ENCODE measurements at regions not wholly inside any gene's neighbourhood (a gene's known extent, or its start where the extent isn't known, plus 50 kb on each side); places are given as distances from the start of the nearest gene placed in this dataset.
"Not testable (repeated sequence)": the region's sequence is repeated elsewhere in the genome, so short reads cannot be mapped to it uniquely, and the experiment has no call there.

GRCh38 chr5:84885485-84886258, 501.0 kb upstream of the EDIL3 start:
- peak; percentile 11 for DNase-seq (ENCODE audit: low spot score)

GRCh38 chr5:84881737-84882136, 497.1 kb upstream of the EDIL3 start:
- DNase-seq (ENCODE audit: low spot score), result no peak

GRCh38 chr5:84874196-84874595, 489.5 kb upstream of the EDIL3 start:
- no peak for DNase-seq (ENCODE audit: low spot score)

- no peak for DNase-seq (ENCODE audit: low spot score)
Measured at GRCh38 chr5:84872768-84873167, 488.1 kb upstream of the EDIL3 start.

DNA sequence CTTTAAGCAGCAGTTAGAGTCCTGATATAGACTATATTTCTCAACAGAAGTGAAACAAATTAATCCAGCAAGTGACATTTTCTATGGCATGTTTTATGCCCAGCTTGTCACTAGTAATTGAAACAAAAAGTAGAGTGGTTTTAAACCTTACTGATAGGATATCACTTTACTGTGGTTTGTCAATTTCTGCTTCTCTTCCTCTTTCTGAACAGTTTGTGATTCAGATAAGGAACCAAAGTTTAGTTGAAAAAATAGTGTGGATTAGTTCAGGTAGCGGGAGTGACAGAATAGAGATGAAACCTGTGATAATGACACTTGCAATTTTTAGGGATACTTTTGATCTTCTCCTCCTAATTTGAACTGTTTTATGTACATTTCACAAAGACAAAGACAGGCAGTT, 485.7 kb upstream of the EDIL3 start:
- DNase-seq (ENCODE audit: low spot score), result no peak

DNA sequence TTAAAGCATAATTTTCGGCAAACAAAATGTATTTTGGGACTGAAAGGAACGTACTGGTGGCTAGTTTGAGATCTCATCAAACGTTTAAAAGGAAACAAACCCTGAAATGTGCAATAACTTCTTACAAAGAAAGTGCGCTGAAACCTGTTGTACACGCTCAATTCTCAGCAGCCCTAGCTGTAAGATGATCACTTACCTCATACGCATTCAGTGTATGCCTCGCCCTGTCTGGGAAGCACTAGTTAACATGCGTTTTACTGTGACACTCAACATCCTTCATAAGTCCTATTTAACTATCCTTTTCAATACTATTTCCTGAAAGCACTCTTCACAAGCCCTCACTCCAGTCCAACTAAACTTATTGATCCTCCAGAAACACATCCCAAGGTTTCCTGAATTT, 485.0 kb upstream of the EDIL3 start:
- DNase-seq (ENCODE audit: low spot score), result no peak

DNA sequence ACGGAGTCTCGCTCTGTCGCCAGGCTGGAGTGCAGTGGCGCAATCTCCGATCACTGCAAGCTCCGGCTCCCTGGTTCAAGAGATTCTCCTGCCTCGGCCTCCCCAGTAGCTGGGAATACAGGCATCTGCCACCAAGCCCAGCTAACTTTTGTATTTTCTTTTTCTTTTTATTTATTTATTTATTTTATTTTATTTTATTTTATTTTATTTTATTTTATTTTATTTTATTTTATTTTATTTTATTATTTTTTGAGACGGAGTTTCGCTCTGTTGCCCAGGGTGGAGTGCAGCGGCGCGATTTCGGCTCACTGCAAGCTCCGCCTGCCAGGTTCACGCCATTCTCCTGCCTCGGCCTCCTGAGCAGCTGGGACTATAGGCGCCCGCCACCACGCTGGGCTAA, 479.3 kb upstream of the EDIL3 start:
- not testable (repeated sequence) for DNase-seq (ENCODE audit: low spot score)

GRCh38 chr5:84863020-84863419, 478.3 kb upstream of the EDIL3 start:
- no peak for DNase-seq (ENCODE audit: low spot score)

DNA sequence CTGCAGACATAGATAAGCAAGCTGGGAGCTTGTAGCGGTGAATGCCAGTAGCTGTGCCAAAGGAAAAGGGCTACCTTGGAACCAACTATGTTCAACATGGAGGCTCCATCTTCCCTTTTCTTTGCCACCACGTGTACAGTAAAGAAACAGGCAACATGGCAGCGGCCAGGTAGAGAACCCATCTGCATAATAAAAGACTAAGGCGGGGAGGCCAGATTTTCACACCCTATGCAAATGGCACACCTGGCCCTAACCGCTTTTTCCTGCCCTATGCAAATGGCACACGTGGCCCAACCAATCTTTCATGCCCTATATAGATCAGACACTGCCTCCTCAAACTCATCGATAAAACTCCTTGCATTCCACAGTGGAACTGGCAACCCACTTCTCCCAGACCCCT, 477.5 kb upstream of the EDIL3 start:
- DNase-seq (ENCODE audit: low spot score), result no peak

DNA sequence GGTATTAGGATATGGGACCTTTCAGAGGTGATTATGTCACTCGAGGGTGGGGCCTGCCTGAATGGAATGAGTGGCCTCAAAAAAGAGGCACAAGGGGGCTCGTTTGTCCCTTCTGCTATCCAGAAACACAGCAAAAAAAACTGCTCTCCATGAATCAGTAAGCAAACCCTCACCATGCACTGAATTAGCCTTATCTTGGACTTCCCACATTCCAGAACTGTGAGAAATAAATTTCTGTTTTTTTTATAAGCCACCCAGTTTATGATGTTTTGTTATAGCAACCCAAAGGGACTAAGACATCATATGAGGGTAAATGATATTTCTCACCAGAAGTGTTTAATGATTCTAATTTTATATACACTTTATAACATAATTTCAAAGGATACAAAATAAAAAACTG, 476.6 kb upstream of the EDIL3 start:
- DNase-seq (ENCODE audit: low spot score), result no peak

GRCh38 chr5:84859056-84859455, 474.4 kb upstream of the EDIL3 start:
- DNase-seq (ENCODE audit: low spot score), result no peak

DNA sequence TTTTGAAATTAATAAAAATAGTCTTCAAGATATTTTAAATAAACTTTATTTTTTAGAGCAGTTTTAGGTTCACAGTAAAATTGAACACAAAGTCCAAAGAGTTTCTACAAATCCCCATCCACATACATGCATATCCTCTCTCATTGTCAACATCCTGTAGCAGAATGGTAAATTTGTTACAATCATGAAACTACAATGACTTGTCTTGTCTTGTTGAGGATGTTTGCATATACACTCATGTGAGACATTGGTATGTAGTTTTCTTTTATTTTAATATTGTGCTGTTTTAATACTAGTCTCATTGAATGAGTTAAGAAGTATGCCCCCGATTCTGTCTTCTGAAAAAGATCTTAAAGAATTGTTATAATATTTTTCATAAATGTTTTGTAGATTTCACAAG, 447.0 kb upstream of the EDIL3 start:
- DNase-seq (ENCODE audit: low spot score), result no peak

GRCh38 chr5:84830265-84830664, 445.6 kb upstream of the EDIL3 start:
- DNase-seq (ENCODE audit: low spot score), result no peak

DNA sequence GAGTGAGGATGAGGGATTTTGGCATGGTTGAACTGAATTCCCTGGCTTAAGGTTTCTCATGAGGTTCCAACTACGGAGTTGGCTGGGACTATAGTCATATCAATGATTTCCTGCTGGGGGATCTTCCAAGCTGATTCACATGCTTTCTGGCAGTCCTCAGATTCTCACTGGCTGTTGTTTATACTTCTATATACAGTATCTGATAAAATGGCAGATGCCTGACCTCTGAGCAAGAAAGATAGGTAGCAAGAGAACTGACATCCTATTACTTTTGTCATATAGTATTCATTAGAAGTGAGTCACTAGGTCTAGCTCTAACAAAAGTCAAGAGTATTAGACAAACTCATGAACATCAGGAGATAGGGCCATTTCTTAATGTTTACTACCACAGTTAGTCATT, 440.9 kb upstream of the EDIL3 start:
- no peak for DNase-seq (ENCODE audit: low spot score)

GRCh38 chr5:84821924-84822323, 437.2 kb upstream of the EDIL3 start:
- DNase-seq (ENCODE audit: low spot score), result no peak

- DNase-seq (ENCODE audit: low spot score), result no peak
Measured at GRCh38 chr5:84817953-84818352, 433.3 kb upstream of the EDIL3 start.

GRCh38 chr5:84816746-84817547, 432.3 kb upstream of the EDIL3 start:
- no peak for DNase-seq (ENCODE audit: low spot score)

- no peak for DNase-seq (ENCODE audit: low spot score)
Measured at GRCh38 chr5:84816160-84816559, 431.5 kb upstream of the EDIL3 start.

DNA sequence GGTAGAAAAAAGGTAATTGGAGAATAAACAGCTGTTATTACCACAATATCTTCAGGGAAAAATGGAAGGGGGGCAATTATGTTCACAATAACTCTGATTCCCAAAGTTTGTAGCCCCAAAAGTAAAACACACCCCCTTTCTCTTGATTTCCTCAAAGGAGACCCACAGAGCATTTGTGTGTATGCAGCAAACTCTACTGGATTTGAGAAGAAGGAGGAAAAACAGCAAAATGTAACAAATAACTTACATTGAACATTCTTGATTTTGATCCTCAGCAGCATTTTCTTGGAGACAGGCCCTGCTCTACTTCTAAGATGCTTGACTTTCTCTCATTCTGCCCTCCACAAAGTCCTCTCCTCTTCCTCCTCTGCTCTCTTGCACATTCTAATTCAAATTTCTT, 420.8 kb upstream of the EDIL3 start:
- no peak for DNase-seq (ENCODE audit: low spot score)

DNA sequence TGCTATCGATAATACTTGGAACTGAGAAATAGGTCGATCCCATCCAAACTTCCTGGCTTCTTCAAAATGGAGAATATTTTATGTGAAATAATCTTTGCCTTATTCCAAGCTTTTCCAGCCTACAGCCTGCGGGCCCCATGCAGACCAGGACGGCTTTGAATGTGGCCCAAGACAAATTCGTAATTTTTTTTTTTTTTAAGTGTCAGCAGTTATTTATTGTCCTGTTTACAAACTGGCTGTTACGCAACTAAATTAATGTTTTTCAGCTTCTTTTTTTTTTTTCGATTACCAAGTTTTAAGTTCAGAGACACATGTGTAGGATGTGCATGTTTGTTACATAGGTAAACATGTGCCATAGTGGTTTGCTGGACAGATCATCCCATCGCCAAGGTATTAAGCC, 411.7 kb upstream of the EDIL3 start:
- DNase-seq (ENCODE audit: low spot score), result no peak

DNA sequence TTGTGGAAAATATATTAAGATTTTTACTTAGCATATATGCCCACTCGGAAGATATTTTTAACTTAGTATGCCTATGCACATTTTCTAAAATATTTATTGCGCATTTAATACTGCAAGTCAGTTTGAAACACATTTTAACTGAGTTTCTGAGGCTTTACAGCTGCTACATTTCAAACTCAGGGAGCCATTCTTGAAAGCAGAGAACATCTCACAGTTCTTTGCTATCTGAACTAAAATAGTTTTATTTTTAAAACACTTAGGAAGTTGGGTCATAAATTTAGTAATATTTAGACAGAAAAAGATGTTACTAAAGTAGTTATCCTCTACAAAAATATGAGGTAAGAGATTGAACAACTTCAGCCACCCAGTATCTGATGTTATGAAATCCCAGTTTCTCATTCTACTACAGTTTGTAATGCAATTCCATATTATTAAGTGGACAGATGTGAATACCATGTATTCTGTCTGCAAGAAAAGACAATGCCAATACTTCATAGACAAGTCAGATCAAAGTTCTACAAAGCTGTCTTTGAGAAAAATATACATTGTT, 409.9 kb upstream of the EDIL3 start:
- DNase-seq (ENCODE audit: low spot score), result no peak

- DNase-seq (ENCODE audit: low spot score), result no peak
Measured at GRCh38 chr5:84791730-84792129, 407.1 kb upstream of the EDIL3 start.

DNA sequence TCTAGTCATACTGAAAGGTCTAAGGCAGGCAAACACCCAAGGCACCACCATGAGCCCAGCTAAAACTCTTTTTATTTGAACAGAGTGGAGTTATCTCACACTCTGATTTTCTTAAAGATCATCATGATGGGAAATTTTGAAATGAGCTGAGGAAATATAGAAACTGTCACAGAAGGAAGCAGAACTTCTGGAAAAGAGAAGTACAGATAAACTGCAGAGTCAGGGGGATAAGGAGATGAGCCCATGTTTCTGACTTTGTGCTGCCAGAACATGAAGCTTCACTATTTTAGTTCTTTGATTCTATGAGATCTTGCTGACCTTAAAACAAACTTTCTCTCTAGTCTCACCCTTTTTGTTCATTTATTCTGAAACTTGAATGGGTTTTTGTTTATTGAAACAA, 406.5 kb upstream of the EDIL3 start:
- no peak for DNase-seq (ENCODE audit: low spot score)

Data from H4 (cell line).